Lower lobe of right lung (tissue), 2 donors: ENCODE measurements at regions not wholly inside any gene's neighbourhood (a gene's known extent, or its start where the extent isn't known, plus 50 kb on each side); places are given as distances from the start of the nearest gene placed in this dataset.
"Not testable (repeated sequence)": the region's sequence is repeated elsewhere in the genome, so short reads cannot be mapped to it uniquely, and the experiment has no call there.

ENCODE experiments used
- ATAC-seq, 2 donors: fragments of 200-7000 bp; cut with Tn5 transposase; one replicate each; pipeline ENCODE4 v1.9.1; 2020 to 2022; ENCODE audit warnings: mild to moderate bottlenecking in 2 of 2, moderate library complexity in 2 of 2
- DNase-seq: peaks from one replicate; pipeline ENCODE4 v3.0.0-alpha.2; 2020
- H3K27ac ChIP-seq: fragments of 200-600 bp; one replicate; pipeline ENCODE4 v1.8.0; 2022
- H3K27me3 ChIP-seq: fragments of 200-600 bp; one replicate; pipeline ENCODE4 v1.8.0; 2022; ENCODE audit warnings: low read depth
- H3K36me3 ChIP-seq: fragments of 200-600 bp; one replicate; pipeline ENCODE4 v1.8.0; 2022; ENCODE audit warnings: mild to moderate bottlenecking
- H3K4me1 ChIP-seq: fragments of 200-600 bp; one replicate; pipeline ENCODE4 v1.8.0; 2022
- H3K4me3 ChIP-seq: fragments of 200-600 bp; one replicate; pipeline ENCODE4 v1.8.0; 2022; ENCODE audit warnings: mild to moderate bottlenecking
- H3K9me3 ChIP-seq: fragments of 200-600 bp; one replicate; pipeline ENCODE4 v1.8.0; 2022
- intact Hi-C: fragments of 100-400 bp; cut with DNase I; formaldehyde crosslinking; loops from one replicate; pipeline ENCODE4 v1.11.0; 2022
- TF ChIP-seq, protein P1 (sequence below): fragments of 200-600 bp; IDR thresholded peaks from one replicate; pipeline ENCODE4 v1.8.0; 2022; ENCODE audit warnings: antibody characterized with exemption, mild to moderate bottlenecking
- donor health status: DM: no; HTN: yes; CAD: no; lungs with severe emphysema.

DNA sequence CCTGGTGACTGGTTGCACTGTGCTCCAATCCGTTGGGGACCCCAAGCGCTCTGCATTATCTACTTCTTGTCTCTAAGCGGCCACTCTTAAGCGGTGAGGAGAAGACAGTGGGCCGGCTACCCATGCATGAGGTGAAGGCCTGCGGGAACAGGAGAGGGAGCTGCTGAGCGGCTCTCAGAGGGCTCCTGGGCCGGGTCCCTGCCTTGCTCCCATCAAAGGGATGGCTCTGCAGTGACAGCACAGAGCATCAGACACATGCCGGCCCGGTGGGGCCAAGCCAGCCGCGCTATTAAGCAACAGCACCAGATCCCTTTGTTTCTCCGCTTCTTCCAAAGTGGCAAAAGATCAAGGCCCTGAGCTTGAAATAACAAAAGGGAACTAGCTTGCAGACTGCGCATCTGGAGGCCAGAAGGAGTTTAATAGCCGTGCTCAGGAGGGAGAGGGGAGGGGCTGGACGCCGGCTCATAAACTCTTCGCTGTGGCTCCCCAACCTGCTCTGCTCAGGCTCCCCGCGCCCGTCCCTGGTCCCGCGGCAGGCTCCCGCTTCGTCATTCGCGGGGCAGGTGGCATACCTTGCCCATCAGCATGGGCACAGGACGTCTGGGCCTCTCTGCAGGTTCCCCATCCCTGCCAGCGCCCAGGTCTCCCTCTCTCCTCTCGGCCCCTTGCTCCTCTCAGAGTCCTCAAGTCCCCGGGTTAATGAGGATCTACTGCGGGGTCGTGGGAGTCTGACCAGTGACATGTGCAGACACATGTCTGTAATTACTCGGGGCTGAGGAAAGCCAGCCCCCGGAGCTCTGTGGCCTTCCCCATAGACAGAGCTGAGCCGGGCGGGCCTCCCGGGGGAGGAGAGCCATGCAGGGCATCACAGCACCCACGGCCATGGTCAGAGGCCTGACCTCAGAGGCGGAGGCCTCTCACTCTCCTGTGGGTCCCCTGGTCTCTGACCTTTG is 96.7 kb downstream of the ASB1 start:
- Histone ChIP-seq H3K4me1 (no peaks in the 10 kb centered on the region), H3K9me3 (peaks cover under 1% of the 10 kb centered on the region), H3K27me3 (no peaks in the 10 kb centered on the region), H3K27ac (peak overlapping the region; percentile 11), H3K4me3 (no peak overlapping the region), H3K36me3 (no peaks in the 10 kb centered on the region)
- DNase-seq (no peak), ATAC-seq (peak in 1 of 2 donors; percentile 11)
- TF ChIP-seq, protein P1, sequence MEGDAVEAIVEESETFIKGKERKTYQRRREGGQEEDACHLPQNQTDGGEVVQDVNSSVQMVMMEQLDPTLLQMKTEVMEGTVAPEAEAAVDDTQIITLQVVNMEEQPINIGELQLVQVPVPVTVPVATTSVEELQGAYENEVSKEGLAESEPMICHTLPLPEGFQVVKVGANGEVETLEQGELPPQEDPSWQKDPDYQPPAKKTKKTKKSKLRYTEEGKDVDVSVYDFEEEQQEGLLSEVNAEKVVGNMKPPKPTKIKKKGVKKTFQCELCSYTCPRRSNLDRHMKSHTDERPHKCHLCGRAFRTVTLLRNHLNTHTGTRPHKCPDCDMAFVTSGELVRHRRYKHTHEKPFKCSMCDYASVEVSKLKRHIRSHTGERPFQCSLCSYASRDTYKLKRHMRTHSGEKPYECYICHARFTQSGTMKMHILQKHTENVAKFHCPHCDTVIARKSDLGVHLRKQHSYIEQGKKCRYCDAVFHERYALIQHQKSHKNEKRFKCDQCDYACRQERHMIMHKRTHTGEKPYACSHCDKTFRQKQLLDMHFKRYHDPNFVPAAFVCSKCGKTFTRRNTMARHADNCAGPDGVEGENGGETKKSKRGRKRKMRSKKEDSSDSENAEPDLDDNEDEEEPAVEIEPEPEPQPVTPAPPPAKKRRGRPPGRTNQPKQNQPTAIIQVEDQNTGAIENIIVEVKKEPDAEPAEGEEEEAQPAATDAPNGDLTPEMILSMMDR, result no peak
- intact Hi-C loops, result no loop called here

DNA sequence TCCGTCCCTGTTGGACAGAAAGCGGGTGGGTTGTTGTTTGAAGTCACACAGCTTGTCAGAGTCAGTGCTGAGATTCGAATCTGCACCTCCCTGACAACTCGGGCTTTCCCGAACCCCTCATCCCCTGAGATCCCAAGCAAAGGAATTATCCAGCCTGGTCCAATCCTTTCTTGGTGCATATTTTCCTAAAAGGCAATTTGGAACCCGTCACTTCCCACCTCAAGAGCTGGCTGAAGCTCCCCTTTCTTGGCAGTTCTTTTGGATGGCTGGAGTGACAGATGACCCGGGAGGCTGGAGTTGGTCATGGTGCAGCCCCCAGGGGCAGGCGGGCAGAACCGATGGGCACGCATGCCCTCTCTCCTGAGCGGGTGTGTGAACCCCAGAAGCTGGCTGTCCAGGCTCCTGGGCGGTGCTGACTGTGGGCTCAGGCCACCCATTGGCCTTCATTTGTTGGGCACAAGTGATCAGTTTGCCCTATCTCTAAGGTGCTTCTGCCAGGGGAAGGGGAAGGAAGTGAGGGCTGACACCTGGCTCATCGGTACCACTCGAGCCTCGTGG is 97.8 kb downstream of the ASB1 start:
- ATAC-seq, result no peak
- TF ChIP-seq, protein P1, result no peak
- no peaks in the 10 kb centered on the region for H3K36me3 ChIP-seq
- no peaks in the 10 kb centered on the region for H3K9me3 ChIP-seq
- no peaks in the 10 kb centered on the region for H3K4me1 ChIP-seq
- DNase-seq, result no peak
- no peak overlapping the region for H3K4me3 ChIP-seq
- intact Hi-C loops, result no loop called here
- no peak overlapping the region for H3K27ac ChIP-seq
- no peaks in the 10 kb centered on the region for H3K27me3 ChIP-seq

DNA sequence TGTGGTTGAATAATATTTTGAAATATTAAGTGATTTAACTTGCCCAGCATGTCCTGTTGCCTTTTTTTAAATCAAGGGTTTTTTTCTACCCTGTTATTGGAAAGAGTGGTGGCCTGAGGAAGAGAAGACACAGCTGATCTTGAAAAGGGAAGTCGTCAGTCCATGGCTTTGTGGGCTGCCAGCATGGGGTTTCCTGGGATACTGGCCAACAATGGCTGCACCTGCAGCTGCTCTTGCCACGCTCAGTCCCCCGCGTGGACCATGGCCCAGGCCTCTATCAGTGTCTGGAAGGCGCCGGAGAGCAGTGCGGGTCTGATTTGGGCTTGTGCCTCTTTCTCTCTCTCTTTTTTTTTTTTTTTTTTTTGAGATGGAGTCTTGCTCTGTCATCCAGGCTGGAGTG is 99.3 kb downstream of the ASB1 start:
- Histone ChIP-seq H3K27ac (no peak overlapping the region), H3K9me3 (peaks cover 2% of the 10 kb centered on the region), H3K36me3 (no peaks in the 10 kb centered on the region), H3K4me1 (no peaks in the 10 kb centered on the region), H3K27me3 (no peaks in the 10 kb centered on the region), H3K4me3 (no peak overlapping the region)
- ATAC-seq (peak in 1 of 2 donors; percentile 47), DNase-seq (no peak)
- TF ChIP-seq, protein P1, result no peak
- intact Hi-C loops, result no loop called here

DNA sequence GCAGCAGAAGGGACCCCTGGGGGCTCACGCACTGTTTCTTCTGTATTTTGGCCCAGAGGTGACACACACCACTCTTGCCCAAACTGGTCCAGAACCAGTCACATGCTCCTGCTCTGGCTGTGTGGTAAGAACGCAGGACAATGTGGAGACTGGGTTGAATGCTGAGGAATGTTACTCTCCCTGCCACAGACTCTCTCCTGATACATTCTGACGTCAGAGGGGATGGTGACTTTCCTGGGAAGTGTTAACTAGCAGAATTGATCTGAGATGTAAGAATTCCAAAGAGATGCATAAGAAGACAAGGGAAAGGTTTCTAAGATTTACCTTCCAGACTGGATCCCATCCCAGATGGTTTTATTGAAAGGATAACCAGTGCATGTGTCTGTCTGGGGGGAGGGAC is 100.8 kb downstream of the ASB1 start:
- ATAC-seq (no peak), DNase-seq (no peak)
- H3K4me1 ChIP-seq, result no peaks in the 10 kb centered on the region
- TF ChIP-seq, protein P1, result no peak
- no peak overlapping the region for H3K4me3 ChIP-seq
- H3K36me3 ChIP-seq, result no peaks in the 10 kb centered on the region
- H3K27me3 ChIP-seq, result no peaks in the 10 kb centered on the region
- intact Hi-C loops, result no loop called here
- peaks cover 11% of the 10 kb centered on the region for H3K9me3 ChIP-seq
- no peak overlapping the region for H3K27ac ChIP-seq

DNA sequence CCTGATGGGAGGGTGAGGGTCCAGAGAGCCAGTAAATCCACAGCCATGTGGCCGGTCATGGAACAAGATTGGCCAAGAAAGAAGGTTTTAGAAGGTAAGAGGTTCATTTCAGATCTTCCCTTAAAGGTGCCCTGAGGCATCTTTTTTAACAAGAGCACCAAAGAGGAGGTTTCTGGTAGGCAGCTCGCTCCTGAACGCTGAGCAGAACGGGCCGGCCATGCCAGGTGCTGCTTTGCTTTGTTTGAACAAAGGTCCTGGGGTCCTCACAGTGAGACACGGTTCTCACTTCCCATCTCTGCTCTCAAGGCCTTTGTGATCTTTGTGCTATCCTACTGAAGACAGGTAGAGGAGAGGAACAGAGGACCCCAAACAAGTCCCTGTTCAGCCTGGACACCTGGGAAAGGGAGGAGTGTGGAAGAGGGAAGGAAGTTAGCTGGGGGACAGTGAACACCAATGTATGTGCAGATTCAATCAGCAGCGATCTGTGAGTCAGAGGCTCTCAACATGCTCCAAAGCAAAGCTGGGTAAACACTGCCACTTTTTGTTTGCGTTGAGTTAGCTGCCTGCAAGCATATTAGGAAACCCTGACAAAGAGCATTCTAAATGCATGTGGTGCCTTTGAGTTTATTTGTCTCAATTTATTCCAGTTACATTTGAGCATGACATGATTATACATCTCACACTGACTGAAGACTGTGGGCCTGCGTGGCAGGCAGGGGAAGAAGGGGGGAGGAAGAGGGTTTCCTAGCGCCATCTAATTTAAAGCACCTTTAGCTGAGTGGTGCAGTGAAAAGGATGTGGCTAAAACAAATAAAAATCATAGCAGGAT is 102.4 kb downstream of the ASB1 start:
- ATAC-seq, result peak; percentile 67 to 92
- H3K9me3 ChIP-seq, result peaks cover 13% of the 10 kb centered on the region
- no peaks in the 10 kb centered on the region for H3K4me1 ChIP-seq
- no peak overlapping the region for H3K4me3 ChIP-seq
- intact Hi-C loops, result no loop called here
- TF ChIP-seq, protein P1, result no peak
- no peak overlapping the region for H3K27ac ChIP-seq
- H3K27me3 ChIP-seq, result no peaks in the 10 kb centered on the region
- H3K36me3 ChIP-seq, result no peaks in the 10 kb centered on the region
- DNase-seq, result no peak

DNA sequence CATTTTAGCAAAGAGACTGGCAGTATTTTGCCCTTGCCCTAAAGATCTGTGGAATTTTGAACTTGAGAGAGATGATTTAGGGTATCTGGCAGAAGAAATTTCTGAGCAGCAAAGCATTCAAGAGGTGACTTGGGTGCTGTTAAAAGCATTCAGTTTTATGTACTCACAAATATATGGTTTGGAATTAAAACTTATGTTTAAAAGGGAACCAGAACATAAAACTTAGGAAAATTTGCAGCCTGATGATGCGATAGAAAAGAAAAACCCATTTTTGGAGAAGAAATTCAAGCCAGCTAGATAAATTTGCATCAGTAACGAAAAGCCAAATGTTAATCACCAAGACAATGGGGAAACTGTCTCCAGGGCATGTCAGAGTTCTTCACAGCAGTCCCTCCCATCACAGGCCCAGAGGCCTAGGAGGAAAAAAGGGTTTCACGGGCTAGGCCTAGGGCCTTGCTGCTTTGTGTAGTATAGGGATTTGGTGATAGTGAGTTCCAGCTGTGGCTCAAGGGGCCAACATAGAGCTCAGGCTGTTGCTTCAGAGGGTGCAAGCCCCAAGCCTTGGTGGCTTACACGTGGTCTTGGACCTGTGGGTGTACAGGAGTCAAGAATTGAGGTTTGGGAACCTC is 104.4 kb downstream of the ASB1 start:
- H3K27me3 ChIP-seq, H3K4me3 ChIP-seq, H3K36me3 ChIP-seq, H3K27ac ChIP-seq, H3K4me1 ChIP-seq, DNase-seq, ATAC-seq, intact Hi-C loops: not testable (repeated sequence)
- peaks cover 13% of the 10 kb centered on the region for H3K9me3 ChIP-seq

DNA sequence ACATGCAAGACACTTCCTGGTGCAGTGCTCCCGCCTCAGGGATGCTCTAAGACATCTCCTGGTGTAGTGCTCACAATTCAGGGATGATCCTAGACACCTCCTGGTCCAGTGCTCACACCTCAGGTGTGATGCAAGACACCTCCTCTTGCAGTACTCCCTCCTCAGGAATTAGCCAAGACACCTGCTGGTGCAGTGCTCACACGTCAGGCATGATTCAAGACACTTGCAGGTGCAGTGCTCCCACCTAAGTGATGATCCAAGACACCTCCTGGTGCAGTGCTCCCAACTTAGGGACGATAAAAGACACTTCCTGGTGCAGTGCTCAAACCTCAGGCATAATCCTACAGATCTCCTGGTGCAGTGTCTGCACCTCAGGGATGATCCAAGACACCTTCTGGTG is 117.0 kb downstream of the ASB1 start:
- H3K27ac ChIP-seq, intact Hi-C loops, ATAC-seq, H3K4me1 ChIP-seq, H3K36me3 ChIP-seq, H3K9me3 ChIP-seq, H3K27me3 ChIP-seq, DNase-seq, H3K4me3 ChIP-seq: not testable (repeated sequence)
